Transverse colon (tissue), 4 donors: ENCODE measurements at regions not wholly inside any gene's neighbourhood (a gene's known extent, or its start where the extent isn't known, plus 50 kb on each side); places are given as distances from the start of the nearest gene placed in this dataset.

Experiments
- DNase-seq: peaks from one replicate; pipeline ENCODE4 v3.0.0-alpha.2; 2019
- H3K27ac ChIP-seq, 4 donors: fragments of 200-600 bp; sonication (generic); 2 replicates each; pipeline ENCODE4 v1.5.1; 2016 to 2018; ENCODE audit warnings: inconsistent platforms in 4 of 4
- H3K27me3 ChIP-seq: fragments of 200-600 bp; sonication (generic); 2 replicates; pipeline ENCODE4 v1.5.1; 2017; ENCODE audit warnings: inconsistent platforms
- H3K36me3 ChIP-seq, 4 donors: fragments of 200-600 bp; sonication (generic); 2 replicates each; pipeline ENCODE4 v1.5.1; 2017 to 2019; ENCODE audit warnings: inconsistent platforms in 4 of 4
- H3K4me1 ChIP-seq, 4 donors: fragments of 200-600 bp; sonication (generic); 2 replicates each; pipeline ENCODE4 v1.5.1; 2017 to 2020; ENCODE audit warnings: inconsistent platforms in 4 of 4
- H3K4me3 ChIP-seq, 4 donors: fragments of 200-600 bp; sonication (generic); 1 replicate in 1 of 4; 2 replicates in 3 of 4; pipeline versions ENCODE4 v1.5.1 to v1.6.1; 2017 to 2019; ENCODE audit warnings: inconsistent platforms in 4 of 4
- H3K9me3 ChIP-seq, 2 donors: fragments of 200-600 bp; sonication (generic); 2 replicates each; pipeline ENCODE4 v1.5.1; 2017 to 2019; ENCODE audit warnings: inconsistent platforms in 2 of 2
- EP300 ChIP-seq: sonication (generic); formaldehyde crosslinking; IDR thresholded peaks from one replicate; pipeline ENCODE4 v1.6.1; 2017; ENCODE audit warnings: antibody characterized with exemption, low read depth
- POLR2A ChIP-seq: fragments of 450-650 bp; IDR thresholded peaks from one replicate; pipeline ENCODE4 v1.6.1; 2016; ENCODE audit warnings: antibody characterized with exemption, mild to moderate bottlenecking, moderate library complexity
- POLR2AphosphoS5 ChIP-seq, 3 donors: sonication (generic); formaldehyde crosslinking; IDR thresholded peaks; one replicate each; pipeline ENCODE4 v1.6.1; 2016; ENCODE audit warnings: antibody characterized with exemption in 3 of 3
- WGBS, 2 donors: methylation state at CpG; one replicate each; pipeline ENCODE4 v1.1.5; 2018; ENCODE audit warnings: low coverage in 1 of 2; 5-methylcytosine and 5-hydroxymethylcytosine counted together
- in situ Hi-C, 4 donors: fragments of 200-750 bp; cut with MboI; loops; one replicate each; pipeline versions ENCODE4 v1.15.0 to v1.15.1; 2017; ENCODE audit warnings: low sequenced_read_pairs in 3 of 4, low pct_ligation_motif_present in 1 of 4, low pct_unique_long_range_greater_than_20kb in 1 of 4
- intact Hi-C: fragments of 100-400 bp; cut with DNase I; formaldehyde crosslinking; loops from one replicate; pipeline ENCODE4 v1.15.1; 2023; ENCODE audit warnings: low total_unique reads
- TF ChIP-seq, protein P1 (sequence below), 5 experiments: fragments of 200-600 bp in 3 of 5; fragments of 450-650 bp in 2 of 5; sonication (generic) in 3 of 5; IDR thresholded peaks; 1 replicate in 2 of 5; 2 replicates in 3 of 5; pipeline ENCODE4 v1.5.1; 2016 to 2017; ENCODE audit warnings: antibody characterized with exemption in 5 of 5, inconsistent platforms in 3 of 5, mild to moderate bottlenecking in 2 of 5, moderate library complexity in 1 of 5

DNA sequence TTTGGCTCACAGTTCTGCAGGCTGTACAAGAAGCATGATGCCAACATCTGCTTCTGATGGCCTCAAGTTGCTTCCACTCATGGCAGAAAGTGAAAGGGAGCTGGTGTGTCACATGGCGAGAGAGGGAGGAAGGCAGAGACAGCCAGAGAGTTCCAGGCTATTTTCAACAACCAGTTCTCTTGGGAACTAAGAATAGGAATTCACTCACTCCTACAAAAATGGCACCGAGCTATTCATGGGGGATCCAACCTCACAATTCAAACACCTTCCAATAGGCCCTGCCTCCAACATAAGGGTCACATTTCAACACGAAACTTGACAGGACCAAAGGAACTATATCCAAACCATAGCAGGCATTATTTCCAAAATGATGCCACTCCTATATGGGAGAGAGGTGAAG, 299.5 kb upstream of the TGFBR2 start:
- TF ChIP-seq EP300, result no peak
- TF ChIP-seq, protein P1, sequence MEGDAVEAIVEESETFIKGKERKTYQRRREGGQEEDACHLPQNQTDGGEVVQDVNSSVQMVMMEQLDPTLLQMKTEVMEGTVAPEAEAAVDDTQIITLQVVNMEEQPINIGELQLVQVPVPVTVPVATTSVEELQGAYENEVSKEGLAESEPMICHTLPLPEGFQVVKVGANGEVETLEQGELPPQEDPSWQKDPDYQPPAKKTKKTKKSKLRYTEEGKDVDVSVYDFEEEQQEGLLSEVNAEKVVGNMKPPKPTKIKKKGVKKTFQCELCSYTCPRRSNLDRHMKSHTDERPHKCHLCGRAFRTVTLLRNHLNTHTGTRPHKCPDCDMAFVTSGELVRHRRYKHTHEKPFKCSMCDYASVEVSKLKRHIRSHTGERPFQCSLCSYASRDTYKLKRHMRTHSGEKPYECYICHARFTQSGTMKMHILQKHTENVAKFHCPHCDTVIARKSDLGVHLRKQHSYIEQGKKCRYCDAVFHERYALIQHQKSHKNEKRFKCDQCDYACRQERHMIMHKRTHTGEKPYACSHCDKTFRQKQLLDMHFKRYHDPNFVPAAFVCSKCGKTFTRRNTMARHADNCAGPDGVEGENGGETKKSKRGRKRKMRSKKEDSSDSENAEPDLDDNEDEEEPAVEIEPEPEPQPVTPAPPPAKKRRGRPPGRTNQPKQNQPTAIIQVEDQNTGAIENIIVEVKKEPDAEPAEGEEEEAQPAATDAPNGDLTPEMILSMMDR (IDR thresholded peaks at IDR 0.05), result no peak
- TF ChIP-seq POLR2A, result no peak
- H3K27ac ChIP-seq, result no peak overlapping the region
- no peaks in the 10 kb centered on the region for H3K27me3 ChIP-seq
- DNase-seq, result no peak
- 80 to 100% methylated on average over 2 to 3 of the region's 3 CpGs for WGBS, 2 donors
- H3K4me1 ChIP-seq, result peaks cover 0 to 9% (median 0%) of the 10 kb centered on the region in 4 donors
- intact Hi-C loops (no loop called here), in situ Hi-C loops (no loop called here)
- no peak overlapping the region for H3K4me3 ChIP-seq
- no peaks in the 10 kb centered on the region for H3K9me3 ChIP-seq
- H3K36me3 ChIP-seq, result no peaks in the 10 kb centered on the region

DNA sequence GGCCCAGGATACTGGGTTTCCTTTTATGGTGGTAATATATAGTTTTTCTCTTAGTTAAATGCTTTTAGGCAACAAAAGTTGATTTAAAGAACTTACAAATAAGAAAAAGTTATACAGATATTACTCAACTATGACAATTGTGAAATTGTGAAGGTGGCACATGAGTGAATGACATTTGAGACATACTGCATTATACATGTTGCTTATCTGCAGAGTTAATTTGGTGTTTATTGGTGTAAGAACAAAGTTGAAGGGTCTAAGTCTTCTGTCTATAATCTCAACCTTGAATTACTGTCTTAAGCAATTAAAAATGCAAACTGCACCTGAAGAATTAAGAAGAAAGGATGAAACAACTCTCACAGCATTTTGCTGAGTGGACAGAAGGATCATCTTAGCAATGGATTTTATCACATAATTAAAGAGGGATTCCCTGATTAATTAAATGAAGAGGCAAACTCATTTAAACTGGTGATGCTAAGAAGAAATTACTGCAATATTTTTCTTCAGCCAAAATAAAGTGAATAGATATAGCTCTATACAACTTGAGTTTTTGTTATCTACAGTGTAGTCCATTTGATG, 298.9 kb upstream of the TGFBR2 start:
- H3K27ac ChIP-seq, result peak overlapping the region in 2 of 4 donors; percentile 17 to 35
- intact Hi-C loops (no loop called here), in situ Hi-C loops (no loop called here)

DNA sequence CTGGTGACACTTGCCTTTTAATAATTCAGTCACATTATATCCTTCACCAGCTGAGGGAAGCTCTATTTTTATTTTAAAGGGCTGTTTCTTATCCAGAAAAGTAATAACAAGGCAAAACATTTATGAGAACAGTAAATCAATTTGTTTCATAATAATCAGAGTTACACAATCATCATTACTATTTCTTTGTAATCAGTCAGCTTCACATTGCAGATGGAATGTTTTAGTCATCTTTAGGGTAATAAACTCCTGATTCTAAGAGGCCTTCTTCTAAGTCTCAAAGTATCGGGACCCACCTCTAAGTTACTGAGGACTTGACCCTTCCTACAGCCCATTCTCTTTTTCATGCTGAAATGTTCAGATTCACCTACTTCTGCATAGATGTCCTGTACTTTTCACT, 298.3 kb upstream of the TGFBR2 start:
- TF ChIP-seq, protein P1 (IDR thresholded peaks at IDR 0.05), result no peak
- TF ChIP-seq POLR2A (no peak), POLR2AphosphoS5 (IDR thresholded peaks at IDR 0.05) (peak in 2 of 3 donors; percentile 76 to 80), EP300 (no peak)
- in situ Hi-C loops, result no loop called here
- Histone ChIP-seq H3K9me3 (no peaks in the 10 kb centered on the region), H3K4me1 (peaks cover 0 to 9% (median 0%) of the 10 kb centered on the region in 4 donors), H3K27me3 (no peaks in the 10 kb centered on the region), H3K27ac (peak overlapping the region in 3 of 4 donors; percentile 35 to 66 (median 39)), H3K4me3 (no peak overlapping the region), H3K36me3 (no peaks in the 10 kb centered on the region)
- 60 to 66% methylated on average over 1 of the region's 1 CpG for WGBS, 2 donors
- intact Hi-C loops, result no loop called here
- DNase-seq, result no peak

More for the DNA sequence above, 298.9 kb upstream of the TGFBR2 start:
- Histone ChIP-seq H3K36me3 (no peaks in the 10 kb centered on the region), H3K4me1 (peaks cover 0 to 9% (median 0%) of the 10 kb centered on the region in 4 donors), H3K9me3 (no peaks in the 10 kb centered on the region), H3K27me3 (no peaks in the 10 kb centered on the region), H3K4me3 (no peak overlapping the region)
- no peak for DNase-seq
- TF ChIP-seq, protein P1 (IDR thresholded peaks at IDR 0.05), result no peak
- no peak for TF ChIP-seq POLR2A
- no peak for TF ChIP-seq POLR2AphosphoS5 (IDR thresholded peaks at IDR 0.05)
- TF ChIP-seq EP300, result no peak

DNA sequence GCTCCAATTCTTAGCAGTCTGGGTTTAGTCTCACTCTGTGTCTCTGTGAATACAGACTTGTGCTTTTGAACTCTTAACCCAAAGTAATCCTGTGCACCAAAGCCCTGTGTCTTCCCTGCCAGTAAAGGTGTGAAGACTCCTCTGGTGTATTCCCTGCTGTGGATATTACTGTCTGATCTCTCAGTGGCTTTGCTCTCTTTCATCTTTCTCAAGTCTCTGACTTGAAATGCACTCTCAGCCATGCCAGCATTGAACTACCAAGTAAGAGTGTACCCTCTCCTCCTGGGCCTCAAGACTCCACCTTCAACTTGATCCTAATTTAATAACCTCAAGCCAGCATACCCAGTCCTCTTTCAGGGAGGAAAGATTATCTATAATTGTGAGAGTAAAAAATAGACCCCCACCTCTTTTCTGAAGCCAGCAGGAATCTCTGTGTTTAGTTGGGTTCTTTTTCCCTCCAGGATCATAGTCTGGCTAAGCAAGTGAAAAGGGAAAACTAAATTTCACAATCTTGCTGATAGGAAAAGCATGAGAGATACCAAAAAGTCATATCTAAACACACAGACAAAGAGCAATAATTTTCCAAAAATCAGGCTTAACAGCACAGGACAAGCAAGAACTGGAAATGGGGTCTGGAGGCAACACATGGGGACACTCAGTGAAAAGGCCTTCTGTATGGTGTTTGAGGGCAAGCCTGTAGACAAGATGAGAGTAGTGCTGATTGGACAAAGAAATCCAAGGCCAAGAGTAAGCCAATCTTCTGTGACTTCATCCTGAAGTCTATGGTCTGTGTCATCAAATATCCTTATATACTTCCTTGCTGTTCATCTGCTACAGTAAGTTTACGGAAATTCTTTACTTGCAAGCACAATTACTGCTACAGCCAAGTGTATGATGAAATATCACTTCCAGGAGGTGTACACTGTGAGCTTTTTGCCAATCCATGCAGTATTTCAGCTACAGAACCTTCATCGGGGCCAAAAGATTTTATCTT, 296.1 kb upstream of the TGFBR2 start:
- no peaks in the 10 kb centered on the region for H3K27me3 ChIP-seq
- TF ChIP-seq EP300 (no peak), POLR2A (no peak), POLR2AphosphoS5 (IDR thresholded peaks at IDR 0.05) (no peak)
- TF ChIP-seq, protein P1 (IDR thresholded peaks at IDR 0.05), result no peak
- no peaks in the 10 kb centered on the region for H3K36me3 ChIP-seq
- 91 to 93% methylated on average over 2 of the region's 2 CpGs for WGBS, 2 donors
- no peak for DNase-seq
- in situ Hi-C loops, result no loop called here
- H3K9me3 ChIP-seq, result no peaks in the 10 kb centered on the region
- intact Hi-C loops, result no loop called here
- no peak overlapping the region for H3K27ac ChIP-seq
- H3K4me3 ChIP-seq, result no peak overlapping the region
- peaks cover 0 to 9% (median 0%) of the 10 kb centered on the region in 4 donors for H3K4me1 ChIP-seq
